Frontal cortex (tissue), 3 donors: ENCODE measurements at regions not wholly inside any gene's neighbourhood (a gene's known extent, or its start where the extent isn't known, plus 50 kb on each side); places are given as distances from the start of the nearest gene placed in this dataset.
"Not testable (repeated sequence)": the region's sequence is repeated elsewhere in the genome, so short reads cannot be mapped to it uniquely, and the experiment has no call there.

Experiments
- DNase-seq, 2 donors: peaks; one replicate each; pipeline ENCODE4 v3.0.0; 2012; ENCODE audit warnings: low spot score in 2 of 2
- FAIRE-seq: peaks from 2 replicates; lab custom pipeline; 2012; peaks lifted over from hg19 to GRCh38; lab: Jason Lieb, UNC
- donor health status: control.
- donor health status: control.
- donor health status: control.

DNA sequence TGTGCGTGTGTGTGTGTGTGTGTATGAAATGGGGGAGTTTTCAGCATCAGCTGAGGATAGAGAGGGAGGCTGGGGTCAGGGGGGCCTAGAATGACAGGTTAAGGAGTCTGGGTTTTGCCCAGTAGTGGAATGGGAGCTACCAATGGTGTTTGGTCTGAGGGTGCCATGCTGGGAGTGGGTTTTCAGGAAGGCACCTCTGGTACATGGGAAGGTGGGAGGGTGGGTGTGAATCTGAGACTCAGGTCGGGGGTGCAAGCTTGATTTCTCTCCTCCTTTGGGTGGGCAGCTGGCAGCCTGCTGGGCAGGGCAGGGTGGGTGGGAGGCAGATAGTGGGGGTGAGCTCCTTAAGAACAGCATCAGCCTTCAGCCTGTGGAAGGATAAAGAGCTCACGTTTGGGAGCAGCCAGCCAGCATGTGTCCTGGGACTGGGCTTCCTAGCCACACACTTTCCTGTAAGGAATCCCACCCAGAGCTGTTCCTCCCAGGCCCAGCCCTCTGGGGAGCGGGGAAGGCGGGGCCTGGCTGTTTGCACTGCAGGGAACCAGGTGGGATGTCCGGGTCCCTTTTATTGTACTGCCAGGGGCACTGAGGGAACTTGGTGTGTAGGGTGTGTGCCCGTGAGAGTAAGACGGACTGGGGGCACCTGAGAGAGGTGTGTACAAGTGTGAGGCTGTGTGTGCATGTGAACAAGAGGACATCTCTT, 152.8 kb downstream of the FOXD2 start:
- FAIRE-seq, result no peak
- no peak for DNase-seq

DNA sequence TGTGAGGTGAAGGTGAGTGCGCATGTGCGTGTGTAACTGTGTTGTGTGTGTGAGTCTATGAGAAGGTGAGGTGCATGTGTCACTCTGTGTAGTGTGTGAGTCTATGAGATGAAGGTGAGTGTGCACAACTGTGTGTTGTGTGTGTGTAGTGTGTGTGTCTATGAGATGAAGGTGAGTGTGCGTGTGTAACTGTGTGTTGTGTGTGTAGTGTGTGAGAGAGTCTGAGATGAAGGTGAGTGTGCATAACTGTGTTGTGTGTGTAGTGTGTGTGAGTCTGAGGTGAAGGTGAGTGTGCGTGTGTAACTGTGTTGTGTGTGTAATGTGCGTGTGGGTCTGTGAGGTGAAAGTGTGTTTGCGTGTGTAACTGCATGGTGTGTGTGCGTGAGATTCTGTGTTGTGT, 154.0 kb downstream of the FOXD2 start:
- no peak for FAIRE-seq
- DNase-seq, result no peak

DNA sequence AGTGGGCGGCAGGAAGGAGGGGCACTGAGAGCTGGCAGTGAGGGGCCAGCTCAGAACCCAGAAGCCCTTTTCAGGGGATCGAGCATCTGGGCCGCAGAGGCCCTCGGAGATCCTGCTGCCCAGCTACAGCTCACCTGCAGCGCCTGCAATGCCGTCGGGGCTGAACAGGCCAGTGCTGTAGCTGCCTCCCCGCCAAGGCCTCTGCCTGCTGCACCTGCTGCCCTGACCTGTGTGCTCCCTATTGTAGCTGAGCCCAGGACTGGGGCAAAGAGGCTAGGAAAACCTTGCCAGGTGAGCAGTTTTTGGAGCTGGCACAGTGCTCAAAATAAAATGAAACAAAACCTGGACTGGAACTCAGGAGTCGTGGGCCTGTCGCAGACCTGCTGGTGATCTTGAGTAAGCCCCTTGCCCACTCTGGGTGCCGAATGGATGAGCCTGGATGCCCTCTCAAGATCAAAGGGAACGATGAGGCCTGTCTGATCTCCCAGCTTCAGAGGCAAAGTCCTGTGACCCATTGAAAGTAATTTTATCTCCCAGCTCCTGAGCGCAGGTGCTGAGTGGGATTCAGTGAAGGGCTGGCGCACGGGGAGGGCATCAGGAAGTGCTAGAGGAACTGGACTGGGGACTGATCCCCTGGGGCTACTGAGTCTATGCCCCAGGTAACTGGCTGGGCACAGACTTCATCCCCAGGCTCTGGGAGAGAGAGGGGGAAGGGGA, 154.6 kb downstream of the FOXD2 start:
- FAIRE-seq, result no peak
- DNase-seq, result no peak

DNA sequence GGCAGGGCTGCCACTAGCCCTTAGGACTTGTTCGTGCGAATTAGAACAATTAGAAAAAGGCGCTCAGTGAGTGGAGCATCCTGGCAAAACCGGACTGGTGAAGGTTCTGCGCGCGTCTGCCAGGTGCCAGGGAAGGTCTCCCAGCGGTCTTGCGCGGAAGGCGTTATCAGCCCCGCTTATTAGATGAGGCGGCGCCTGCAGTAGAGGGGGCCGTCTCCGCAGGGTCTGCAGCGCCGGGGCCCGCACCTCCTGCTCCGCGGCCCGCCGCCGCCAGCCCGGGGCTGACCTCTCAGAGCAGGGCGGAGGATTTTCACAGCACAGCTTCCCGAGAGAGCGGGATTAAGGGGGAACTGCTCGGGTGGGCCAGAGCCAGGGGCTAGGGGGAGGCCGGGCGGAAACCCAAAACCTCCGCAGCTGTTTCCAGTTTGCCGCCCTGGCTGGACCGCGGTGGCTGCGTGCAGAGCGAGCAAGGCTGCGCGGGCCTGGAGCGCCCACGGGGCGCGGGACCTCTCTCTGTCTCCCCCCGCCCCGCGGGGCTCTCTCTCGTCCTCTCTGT, 155.2 kb downstream of the FOXD2 start:
- FAIRE-seq (no peak), DNase-seq (no peak)

DNA sequence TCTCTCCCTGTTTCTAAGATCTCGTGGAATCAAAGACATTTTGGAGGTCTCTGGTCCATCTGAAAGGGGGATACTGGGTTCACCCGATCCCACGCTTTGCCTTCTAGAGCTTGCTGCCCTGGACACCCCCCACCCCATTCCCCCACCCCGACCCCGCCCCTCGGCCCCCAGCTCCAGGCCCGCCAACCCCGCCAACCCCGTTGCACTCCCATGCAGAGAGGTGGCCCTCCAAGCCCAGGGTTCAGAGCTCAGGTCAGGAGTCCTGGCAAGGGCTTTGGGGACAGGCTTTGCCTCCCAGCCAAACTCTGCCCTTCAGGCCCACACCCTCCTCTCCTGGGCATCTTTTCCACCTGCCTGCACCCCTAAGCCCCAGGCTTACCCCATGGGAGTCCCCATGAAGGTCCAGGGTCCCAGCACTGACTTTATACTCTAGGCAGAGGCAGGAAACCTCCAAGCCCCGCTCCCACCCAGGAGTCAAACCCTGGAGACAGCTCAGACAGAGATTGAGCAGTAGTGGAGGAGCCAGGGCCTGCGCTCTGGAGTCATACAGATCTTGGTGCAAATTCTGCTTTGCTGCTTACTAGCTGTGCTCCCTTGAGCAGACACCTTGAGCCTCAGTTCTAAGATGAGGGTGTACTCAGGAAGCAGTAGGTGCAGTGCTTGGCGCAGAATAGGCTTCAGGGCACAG, 155.9 kb downstream of the FOXD2 start:
- no peak for DNase-seq
- FAIRE-seq, result no peak

DNA sequence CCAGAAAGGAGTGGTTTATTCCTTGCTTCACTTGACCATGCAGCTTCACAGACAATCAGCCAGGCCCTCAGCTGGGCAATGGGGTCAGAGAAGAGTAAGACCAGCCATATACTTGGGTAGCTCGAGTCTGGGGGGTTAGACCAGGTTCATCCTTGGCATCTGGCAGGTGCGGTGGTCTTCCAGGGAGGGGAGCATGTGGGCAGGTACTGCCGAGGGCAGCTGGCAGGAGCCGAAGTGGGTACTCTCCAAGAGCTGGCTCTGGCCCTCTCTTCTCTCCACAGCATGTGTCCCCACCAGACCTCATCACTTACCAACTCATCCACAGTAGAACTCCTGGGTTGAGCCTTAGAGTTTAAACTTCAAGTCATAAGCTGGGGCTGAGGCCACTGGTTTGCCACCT, 156.8 kb downstream of the FOXD2 start:
- no peak for FAIRE-seq
- DNase-seq, result no peak

DNA sequence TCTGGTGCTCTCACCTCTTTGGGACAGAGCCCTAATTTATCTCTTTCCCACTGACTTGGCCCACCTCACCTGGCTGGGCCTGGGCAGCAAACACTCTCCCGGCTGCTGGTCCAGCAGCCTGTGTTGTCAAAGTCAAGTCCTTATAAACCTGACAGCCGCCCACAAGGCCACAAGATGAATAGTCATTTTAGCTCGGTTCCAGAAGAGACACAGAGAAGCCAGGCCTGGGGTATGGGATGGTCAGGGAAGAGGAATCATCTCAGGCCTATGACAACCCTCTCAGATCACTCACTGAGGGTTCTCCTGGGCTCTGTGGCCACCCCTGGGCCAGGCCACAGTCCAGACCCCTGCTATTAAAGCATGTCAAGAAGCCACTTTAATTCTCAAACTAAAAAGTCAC, 158.5 kb downstream of the FOXD2 start:
- no peak for FAIRE-seq
- no peak for DNase-seq

DNA sequence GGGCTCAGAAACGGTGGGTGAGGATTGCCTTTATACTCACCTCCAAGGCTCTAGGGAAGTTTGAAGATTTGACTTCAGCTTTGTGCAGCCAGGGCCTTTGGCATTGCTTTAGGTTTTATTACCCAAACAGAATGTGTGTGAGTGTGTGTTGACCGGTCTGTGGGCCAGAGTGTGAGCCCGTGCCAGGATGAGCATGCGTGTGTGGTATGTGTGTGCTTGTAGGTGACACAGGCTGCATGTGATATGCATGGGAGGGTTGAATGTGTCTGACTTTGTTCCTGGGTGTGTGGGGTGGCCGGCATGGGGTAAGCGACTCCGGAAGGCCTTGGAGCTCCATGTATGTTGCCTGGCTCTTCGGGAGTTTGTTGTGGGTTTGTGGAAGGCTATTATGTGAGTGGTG, 160.5 kb downstream of the FOXD2 start:
- FAIRE-seq (no peak), DNase-seq (no peak)

DNA sequence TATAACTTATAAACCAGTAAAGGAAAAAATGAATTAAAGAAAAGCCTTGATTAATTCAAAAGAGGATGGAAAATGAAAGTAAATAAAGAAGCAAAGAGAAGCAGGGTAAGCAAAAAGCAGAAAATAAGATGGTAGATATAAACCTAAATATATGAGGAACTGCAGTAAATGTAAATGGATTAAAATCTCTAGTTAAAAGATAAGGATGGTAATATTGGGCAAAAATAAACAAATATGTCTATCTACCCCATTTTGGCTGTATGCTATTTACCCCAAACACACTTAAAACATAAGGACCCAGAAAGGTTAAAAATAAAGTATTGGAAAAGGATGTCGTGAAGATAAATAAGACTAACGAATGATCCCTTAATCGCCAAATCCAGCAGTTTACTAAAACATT, 161.9 kb downstream of the FOXD2 start:
- DNase-seq (no peak), FAIRE-seq (no peak)

DNA sequence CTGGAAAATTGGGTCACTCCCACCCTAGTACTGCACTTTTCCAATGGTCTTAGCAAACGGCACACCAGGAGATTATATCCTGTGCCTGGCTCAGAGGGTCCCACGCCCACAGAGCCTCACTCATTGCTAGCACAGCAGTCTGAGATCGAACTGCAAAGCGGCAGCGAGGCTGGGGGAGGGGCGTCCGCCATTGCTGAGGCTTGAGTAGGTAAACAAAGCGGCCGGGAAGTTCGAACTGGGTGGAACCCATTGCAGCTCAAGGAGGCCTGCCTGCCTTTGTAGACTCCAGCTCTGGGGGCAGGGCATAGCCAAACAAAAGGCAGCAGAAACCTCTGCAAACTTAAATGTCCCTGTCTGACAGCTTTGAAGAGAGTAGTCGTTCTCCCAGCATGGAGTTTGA, 164.6 kb downstream of the FOXD2 start:
- not testable (repeated sequence) for FAIRE-seq, DNase-seq

DNA sequence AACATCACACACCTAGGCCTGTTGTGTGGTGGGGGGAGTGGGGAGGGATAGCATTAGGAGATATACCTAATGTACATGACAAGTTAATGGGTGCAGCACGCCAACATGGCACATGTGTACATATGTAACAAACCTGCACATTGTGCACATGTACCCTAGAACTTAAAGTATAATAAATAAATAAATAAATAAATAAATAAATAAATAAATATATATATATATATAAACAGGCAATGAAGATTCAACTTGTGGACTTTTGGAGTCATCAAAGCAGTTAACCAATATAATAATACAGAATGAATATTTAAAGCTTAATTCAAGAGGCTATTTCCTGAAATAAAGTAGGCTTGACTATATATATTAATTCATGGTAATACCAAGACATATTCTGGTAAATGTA, 167.0 kb downstream of the FOXD2 start:
- DNase-seq, FAIRE-seq: not testable (repeated sequence)

DNA sequence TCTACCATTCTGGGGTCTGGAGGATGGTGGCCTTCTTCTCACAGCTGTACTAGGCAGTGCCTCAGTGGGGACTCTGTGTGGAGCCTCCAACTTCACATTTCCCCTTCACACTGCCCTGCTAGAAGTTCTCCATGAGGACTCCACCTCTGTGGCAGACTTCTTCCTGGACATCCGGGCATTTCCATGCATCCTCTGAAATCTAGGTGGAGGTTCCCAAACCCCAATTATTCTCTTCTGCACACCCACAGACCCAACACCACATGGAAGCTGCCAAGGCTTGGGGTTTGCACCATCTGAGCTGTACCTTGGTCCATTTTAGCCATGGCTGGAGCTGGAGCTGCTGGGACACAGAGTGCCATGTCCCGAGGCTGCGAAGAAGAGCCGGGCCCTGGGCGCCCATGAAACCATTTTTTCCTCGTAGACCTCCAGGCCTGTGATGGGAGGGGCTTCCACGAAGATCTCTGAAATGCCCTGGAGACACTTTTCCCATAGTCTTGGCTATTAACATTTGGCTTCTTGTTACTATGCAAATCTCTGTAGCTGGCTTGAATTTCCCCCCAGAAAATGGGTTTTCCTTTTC, 170.5 kb downstream of the FOXD2 start:
- DNase-seq, result no peak
- no peak for FAIRE-seq

DNA sequence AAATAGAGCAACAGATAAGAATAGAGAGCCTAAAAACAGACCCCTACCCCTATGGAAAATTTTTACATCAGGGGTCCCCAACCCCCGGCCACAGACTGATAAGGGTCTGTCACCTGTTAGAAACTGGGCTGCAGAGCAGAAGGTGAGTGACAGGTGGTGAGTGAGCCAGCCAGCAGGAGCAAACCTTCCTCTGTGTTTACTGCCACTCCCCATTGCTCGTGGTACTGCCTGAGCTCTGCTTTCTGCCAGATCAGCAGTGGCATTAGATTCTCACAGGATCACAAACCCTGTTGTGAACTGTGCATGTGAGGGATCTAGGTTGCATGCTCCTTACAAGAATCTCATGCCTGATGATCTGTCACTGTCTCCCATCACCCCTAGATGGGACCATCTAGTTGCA, 174.1 kb downstream of the FOXD2 start:
- DNase-seq (no peak), FAIRE-seq (no peak)

DNA sequence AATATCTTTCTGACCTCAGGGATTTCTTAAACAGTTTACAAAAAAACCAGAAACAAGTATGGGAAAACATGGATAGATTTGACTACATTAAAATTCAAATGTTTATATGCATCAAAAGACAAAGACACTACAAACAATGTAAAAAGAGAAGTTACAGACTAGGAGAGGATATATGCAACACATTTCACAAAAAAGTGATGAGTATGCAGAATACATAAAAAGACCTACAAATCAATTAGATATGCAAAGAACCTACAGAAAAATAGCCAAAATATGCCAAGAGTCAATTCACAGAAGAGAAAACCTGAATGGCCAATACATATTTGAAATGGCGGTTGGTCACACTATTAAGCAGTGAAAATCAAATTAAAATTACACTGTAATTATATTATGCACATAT, 175.0 kb downstream of the FOXD2 start:
- FAIRE-seq, result no peak
- no peak for DNase-seq

DNA sequence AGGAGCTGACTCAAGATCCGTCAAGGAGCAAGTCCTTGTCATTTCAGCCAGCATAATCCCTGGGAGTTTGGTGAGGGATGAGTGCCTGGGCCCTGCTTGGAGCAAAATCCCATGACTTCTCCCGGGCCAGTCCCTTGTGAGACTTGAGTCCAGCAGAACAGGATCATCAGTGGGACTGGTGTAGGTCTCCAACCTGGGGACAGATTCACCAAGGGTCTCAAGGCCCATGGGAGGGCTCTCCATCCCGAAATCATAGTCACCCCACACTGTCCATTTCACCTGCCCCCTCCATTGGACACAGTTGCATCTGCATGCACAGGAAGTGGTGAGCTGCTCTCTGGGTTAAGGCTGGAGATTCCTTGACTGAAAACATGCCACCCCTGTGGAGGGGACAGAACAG, 178.2 kb downstream of the FOXD2 start:
- FAIRE-seq, result no peak

DNA sequence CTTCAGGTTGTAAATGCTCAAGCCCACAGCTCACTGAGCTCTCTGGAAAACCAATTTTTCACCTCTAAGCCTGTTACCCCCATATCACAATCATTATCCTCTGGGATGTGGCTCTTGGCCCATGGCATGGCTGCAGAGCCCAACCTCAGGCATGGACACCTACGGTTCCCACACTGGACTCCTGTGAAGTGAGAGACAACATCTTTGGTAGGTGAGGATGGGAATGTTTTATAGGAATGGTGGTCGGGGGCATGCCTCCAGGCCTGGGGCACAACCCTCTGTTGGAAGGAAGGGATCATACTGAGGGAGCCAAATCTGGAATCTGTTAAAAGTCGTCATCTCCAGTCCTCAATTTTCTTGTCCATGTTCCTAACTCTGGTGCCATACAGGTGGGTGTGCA, 179.1 kb downstream of the FOXD2 start:
- FAIRE-seq (no peak), DNase-seq (no peak)

More for the DNA sequence above, 178.2 kb downstream of the FOXD2 start:
- DNase-seq, result no peak

DNA sequence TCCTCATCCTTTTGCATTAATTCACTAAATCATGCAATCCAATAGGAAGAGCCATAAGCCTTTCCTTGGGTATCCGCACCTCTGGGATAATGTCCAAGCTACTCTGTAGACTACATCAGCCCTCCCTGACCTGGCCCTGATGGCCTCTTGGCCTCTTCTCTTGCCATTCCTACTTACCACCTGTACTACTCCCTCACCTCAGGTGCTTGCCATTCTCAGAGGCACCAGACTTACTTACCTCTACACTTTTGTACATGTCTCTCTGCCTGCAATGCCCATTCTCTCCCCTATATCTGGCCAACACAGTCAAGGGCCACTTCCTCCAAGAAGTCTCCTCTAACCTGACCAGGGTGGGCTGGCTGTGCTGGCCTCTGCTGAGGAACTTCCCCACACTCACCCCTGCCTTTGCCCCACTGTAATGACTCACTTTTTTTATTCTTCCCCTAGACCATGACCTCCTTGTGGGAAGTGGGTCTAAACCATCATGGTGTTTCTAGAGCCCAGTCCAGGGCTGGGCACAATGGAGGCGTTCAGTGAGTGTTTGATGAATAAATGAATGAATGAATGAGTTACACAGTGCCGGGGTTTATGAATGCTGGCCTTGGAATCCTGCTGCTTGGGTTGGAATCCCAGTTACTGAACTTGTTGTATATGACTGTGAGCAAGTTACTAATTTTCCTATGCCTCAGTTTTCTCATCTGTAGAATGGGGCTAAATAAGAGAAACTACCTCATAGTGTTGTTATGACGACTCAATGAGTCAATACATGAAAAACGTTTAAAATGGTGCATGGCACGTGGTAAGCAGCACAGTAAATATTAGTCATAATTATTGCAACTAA, 179.8 kb downstream of the FOXD2 start:
- FAIRE-seq (no peak), DNase-seq (no peak)

DNA sequence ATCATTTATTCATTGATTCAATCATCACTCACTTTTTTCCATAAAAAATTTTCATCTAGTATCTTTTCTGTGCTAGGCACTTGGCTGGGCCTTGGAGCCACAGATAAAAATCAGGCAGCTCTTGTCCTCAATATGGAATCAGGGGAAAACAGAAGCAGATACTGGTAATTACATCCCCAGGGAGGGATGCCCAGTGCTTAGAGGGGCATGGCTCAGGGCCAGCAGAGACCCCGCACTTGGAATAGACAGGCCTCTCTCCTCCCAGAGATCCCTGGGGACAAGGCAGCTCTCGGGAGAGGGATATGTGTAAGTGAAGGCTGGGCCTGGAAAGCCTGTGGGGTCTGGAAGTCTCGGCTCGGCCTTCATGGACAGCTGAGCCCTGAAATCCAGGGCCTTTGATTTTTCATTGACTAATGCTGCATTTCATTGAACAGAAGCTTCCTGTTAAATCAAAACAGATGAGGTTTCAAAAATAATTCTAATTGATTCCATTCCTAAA, 180.4 kb downstream of the FOXD2 start:
- FAIRE-seq, result no peak
- DNase-seq, result no peak

DNA sequence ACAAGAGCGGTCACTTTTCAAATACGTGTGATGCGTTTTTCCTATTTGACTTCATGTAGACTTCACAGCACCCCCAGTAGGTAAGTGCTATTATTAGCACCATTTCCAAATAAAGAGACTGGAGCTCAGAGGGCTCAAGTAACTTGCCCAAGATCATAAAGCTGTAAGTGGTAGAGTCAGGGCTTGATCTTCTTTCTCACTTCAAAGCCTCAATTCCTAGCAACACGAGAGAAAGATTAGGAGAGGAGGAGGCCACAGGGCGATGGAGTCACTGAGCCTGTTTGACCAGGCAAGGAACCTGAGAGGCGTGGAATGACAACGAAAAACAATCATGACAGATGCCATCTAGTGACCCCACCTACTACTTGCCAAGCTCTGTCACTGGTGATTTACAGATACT, 181.0 kb downstream of the FOXD2 start:
- DNase-seq (no peak), FAIRE-seq (no peak)
